Renal pelvis (tissue), 1 donor: ENCODE measurements at regions not wholly inside any gene's neighbourhood (a gene's known extent, or its start where the extent isn't known, plus 50 kb on each side); places are given as distances from the start of the nearest gene placed in this dataset.

ENCODE experiments used
- DNase-seq: peaks from one replicate; pipeline ENCODE4 v3.0.0-alpha.2; 2013

DNA sequence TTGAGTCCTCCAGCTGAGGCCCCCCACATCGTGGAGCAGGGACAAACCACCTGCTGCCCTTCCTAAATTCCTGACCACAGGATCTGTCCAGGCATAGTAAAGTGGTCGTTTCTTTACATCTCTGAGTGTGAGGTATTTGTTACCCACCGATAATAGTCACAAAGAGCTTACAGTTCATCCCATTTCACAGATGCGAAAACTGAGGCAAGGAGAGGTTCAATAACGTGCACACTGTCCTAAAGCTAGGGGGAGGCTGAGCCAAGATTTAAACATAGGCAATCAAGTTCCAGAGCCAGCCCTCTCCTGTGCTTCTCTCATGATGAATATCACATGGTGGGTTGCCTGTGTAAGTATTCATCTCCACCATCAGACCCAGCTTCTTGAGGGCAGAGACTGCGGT, 135.4 kb downstream of the CCT6B start:
- no peak for DNase-seq

DNA sequence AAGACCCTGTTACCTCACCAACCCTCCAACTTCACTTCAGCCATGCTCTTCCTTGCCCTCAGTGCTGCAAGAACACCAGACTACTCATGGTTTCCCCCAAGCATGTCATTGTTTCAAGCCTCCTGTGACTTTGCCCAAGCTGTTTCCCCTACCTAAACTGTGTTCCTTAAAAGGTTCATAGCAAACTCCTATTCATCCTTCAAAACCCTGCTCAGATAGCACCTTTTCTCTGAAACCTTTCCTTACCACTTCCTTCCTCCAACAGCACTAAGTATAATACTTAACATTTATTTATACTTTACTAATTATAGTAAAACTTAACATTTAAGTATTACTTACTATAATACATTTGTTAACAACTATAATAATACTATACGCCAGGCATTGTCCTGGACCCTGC, 136.2 kb downstream of the CCT6B start:
- no peak for DNase-seq

DNA sequence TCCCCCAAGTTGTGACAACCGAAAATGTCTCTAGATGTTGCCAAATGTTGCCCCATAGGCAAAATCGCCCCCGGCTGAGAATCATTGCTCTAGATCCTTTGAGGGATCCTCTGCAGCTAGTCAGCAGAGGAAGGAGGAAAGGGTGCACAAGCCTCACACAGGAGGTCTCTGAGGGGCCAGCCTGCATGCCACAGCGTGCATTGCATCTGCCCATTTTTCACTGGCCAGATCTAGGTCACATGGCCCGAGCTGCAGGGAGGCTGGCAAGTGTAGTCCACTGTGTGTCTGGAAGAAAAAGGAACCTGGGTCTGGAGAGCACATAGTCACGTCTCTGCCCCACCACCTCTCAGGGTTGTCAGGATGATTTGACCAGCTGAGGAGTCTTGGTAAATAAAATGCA, 138.2 kb downstream of the CCT6B start:
- DNase-seq: no peak

DNA sequence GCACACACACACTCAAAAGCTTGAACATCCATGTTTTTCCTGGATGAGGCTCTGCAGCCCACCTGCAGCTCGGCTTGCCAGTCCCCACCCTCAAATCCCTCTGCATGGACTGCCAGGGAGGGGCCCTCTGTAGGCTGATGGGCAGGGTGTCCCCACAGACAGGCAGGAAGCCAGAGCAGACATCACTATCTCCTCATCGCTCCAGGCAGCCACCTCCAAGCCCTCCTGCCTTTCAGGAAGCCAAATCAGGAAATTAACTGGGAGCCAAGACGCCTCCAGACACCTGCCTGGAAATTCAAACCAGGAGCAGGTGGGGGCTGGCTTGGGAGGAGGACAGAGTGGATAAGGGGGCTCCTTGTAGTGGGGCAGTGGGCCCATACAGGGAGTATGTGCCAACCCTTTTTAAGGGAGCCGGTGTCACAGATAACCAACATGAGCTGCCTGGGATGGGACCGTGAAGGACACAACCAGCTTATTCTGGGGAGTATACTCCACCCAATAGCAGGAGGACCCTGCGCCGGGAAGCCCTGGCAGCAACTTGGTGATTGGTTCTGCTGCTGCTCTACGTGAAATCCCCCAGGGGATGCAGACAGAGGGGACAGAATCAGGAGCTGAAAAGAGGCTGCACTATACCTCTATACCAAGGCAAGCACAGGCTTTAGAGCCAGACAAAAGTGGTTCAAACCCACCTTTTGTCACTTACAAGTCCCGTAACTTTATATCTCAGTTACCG, 139.1 kb downstream of the CCT6B start:
- DNase-seq: no peak

DNA sequence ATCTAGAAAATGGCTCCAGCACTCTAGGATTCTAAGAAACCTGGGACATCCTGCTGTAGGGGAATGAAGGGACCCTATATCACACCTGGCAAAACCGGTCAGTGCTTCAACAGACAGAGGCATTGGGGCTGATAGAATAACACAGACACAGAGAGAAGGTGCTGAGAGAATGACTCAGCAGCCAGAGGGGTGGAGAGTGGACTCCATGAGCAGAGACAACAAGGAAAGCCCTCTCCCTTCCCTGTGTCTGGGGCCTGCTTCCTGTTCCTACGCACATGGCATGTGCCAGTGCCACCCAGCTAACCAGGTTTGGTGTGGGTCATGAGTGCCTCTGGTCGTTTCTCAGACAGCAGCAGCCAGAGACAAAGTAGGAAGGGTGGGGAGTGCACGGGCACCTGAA, 140.3 kb downstream of the CCT6B start:
- DNase-seq: no peak

DNA sequence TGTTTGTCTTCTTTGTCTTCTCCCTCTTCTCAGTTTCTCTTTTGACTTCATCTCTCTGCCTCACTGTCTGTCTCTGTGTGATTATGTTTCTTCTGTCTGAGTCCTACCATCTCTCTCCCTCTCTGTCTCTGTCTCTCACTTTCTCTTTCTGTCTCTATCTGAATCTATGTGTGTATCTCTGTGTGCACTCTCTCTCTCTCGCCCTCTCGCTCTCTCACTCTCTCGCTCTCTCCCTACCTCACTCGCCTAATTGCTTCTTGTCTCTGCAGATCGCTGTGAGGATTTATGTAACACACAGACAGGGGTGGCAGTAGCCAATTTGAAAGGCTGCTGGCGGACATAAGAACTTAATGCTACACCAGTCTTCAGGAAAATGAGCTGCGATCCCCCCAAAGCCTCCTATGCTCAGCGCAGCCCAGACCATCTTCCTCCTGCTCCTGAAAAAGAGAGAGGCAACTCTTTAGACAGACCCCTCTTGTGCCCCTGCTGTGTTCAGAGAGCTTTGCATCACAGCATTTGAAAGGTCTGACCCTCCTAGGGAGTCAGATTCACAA, 140.9 kb downstream of the CCT6B start:
- DNase-seq: no peak

DNA sequence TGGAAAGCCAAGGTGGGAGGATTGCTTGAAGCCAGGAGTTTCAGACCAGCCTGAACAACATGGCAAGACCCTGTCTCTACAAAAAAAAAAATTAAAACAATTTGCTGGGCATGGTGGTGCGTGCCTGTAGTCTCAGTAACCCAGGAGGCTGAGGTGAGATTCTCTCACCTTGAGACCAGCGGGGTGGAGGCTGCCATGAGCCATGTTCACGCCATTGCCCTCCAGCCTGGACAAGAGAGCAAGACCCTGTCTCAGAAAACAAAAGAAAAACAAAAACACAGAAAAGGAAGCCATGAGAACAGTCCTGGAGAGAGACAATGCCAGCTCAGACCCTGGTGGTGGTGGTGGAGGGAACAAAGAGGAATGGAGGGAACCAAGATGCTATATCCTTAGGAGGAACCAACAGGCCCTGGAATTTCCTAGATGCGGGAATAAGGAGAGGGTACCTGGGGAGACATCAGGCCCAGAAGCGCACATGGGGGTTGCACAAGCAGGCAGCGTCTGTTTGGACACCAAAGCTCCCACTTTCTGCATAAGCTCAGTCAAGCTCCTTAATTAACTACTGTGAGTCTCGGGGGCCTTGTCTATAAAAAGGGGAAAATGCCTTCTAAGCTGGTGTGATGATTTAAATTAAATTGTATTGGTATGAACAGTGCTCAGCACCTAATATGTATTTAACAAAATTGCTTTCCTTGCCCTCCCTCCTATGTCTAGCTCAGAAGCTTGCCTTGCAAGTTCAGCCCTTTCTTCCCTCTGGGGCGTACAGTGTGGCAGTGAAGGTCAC, 143.8 kb downstream of the CCT6B start:
- DNase-seq: no peak

DNA sequence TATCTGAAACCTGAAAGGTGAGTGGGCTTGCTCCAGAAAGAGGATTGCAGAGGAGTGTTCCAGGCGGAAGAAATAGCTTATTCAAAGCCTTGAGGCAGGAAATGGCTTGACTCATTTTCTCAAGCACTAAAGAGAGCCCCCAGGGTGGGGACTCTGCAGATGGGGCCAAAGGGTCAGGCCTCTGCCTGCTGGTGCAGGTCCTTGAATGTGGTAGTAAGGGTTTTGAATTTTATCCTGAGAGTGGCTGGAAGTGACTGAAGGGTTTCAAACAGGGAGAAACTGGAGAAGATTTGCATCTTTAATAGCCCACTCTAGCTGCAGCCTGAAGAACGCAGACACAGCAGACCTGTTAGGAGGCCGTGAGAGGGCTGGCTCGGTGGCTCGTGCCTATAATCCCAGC, 144.4 kb downstream of the CCT6B start:
- DNase-seq: no peak

DNA sequence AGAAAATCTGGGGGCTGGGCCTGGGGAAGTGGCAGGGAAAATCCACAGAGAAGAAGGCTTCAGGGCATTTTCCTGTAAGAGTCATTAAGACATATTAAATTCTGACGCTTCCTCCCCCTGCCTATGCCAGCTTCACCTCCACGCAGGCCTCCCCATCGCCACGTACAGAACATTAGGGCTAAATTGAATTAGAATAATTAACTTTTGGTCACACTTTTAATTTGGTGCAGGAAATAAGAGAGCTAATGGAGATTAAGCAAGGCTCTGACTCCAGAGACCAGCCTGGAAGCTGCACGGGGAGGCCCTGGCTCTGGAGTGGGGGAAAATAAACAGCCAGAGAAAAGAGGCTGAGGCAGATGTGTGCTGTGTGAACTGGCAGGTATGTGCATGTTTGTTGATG, 148.0 kb downstream of the CCT6B start:
- no peak for DNase-seq

DNA sequence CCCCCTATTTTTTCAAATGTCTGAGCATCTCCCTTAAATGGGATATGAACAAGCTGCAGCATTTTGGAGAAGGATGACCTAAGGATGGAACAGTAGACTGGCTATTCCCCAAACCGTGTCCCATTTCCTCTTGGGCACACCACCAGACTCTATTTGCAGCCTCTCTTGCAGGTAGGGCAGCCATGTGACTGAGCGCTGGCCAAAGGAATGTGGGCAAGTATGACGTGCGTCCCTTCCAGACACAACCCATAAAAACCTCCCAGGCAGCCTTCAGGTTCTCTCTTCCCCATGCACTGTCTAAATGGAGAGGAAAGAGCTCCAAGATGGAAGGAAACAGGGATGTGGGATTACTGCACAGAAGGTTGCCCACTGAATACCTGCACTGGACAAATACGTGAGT, 149.7 kb downstream of the CCT6B start:
- DNase-seq: no peak

DNA sequence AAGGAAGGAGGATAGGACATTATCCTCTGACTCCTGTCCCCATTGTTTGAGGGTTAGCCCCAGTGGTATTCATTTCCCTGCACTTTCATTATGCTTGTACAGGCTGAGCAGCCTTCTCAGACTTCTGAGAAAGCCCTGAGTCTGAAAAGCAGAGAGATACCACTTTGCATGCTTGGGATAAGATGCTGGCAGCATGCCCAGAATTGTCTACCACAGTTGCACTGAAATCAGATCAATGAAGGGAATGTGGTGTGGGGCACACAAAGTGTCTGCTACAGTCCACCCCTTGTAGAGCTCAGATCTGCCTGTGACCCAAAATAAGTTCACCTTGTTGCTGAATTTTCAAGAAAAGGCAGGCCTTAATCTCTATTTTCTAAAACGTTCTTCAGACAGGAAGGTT, 160.6 kb downstream of the CCT6B start:
- DNase-seq: no peak

DNA sequence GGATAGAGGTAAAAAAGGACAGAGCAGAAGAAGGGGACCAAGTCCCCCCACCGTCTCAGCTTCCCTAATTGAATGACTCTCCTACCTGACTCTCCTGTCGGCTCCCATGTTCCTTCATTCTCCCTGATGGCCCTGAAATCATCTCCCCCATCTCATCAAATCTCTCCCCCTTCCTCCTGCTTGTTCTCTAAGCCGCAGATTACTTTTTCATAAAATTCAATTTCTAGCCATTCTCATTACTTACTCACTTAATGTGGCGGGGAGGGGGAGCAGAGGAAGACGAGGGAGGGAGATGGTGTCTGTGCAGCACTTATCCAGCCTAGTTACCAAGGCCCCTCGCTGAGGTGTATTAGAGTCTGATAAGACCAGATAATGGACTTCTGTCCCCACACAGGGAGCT, 161.5 kb downstream of the CCT6B start:
- DNase-seq: no peak

DNA sequence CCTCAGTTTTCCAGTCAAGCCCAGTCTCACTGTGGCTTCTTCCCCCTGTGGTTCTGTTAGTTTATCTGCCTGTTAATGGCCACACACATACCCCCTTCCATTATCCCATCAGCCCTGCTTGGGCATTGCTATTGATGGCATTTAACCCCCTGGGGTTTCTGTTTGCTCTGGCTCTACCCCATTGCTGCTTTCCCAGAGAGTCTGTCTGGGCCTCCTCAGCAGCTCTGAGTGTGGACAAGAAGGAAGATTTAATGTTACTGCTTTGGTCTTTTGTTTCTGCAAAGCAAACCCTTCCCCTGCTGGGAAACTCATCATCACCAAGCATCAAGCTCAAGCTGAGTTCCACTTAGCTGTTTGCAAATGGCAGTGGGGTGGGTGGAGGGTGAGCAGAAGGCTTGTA, 162.7 kb downstream of the CCT6B start:
- DNase-seq: no peak

DNA sequence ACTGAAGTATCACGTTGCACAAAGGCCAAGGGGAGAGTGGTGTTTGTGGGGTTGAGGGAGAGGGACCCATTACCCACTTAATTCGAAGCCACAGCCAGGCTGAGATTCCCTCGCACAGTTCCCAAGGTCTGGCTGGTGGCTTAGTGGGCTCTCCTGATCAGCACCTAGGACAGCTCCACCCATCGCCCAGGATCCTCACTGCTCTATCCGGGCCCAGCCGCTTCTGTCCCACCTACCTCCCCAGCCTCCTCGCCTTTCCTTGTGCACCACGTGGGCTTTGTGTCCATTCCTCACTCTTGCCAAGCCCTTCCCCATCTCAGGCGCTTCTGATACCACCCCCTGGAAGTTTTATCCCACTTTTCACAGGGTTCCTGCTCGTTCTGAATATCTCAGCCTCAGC, 163.5 kb downstream of the CCT6B start:
- peak; percentile 74 for DNase-seq

DNA sequence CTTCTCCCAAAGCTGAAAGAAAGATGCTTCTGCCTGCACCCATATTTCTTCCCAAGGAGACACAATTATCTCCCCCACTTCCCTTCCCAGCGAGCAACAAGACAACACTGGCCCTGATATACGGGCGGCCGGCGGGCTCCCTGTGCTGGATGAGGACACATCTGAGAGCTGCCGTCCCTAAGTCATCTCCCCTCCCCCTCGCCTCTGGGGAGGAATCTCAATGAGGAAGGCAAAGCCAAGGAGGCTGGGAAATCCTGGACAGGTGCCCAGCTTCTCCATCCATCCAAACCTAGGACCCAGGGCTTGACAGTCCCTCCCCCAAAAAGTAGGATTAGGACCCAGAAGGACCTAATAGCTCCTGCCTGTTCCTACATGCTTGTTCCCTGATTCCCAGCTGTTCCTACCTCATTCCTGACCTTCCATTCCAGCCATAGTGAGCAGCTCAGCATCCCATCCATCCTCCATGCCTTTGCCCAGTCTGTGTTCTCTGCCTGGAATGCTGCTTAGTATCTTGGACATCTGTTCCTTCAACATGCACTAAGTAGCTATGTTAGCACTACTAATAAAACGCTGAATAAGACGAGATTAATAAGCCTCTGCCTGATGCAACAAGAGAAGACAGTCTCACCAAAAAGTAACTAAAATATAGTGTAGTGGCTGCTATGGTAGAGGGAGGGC, 167.9 kb downstream of the CCT6B start:
- DNase-seq: no peak

DNA sequence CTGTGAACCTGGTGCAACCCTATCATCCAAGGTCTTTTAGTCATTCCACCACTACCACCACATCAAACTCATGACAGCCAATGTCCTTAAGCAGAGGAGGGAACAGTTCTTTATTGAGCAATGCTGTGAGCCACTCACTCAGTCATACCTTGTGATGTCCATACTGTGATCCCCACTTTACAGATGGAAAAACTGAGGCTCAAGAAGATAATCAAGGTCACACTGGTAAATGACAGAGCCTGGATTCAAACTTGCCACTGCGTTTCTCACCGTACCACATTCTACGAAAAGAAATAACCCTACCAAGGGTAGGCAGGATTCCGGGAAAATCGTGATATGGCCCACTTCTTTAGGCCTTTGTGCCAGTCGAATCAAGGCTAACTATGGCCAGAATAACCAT, 172.6 kb downstream of the CCT6B start:
- no peak for DNase-seq

DNA sequence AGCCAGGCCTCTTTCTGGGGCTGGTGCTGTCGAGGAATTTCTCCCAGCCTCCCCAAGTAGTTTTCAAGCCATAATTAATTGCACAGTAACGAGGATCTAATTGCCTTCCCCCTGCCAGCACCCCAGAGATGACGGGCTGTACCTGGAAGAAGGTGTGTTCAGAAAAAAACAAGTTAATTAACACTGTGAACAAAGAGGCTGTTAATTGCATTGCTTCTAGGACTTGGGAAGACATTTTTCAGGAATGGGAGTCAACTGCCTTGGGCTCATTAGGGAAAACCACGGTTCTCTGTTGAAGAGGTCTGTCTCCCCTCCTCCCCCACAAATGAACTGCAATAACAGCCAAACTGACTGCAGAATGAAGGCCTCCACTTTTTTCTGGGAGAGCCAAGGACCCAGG, 176.7 kb downstream of the CCT6B start:
- no peak for DNase-seq

DNA sequence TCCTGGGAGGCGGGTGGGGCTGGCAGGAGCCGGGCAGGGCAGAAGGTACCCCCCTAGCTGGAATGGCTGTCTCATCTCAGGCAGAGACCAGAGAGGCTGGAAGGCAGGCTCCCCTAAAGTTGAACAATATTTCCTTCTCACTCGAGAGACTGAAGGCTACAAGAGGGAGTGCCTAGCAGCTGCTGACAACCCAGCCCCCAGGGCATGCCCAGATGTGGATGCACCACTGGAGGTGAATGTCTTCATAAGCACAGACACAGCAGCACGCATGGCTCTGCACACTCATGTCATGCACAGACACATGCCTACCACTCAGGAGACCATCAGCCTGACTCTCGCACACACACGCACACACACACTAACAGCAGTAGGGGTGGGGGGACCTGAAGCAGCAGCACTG, 179.0 kb downstream of the CCT6B start:
- DNase-seq: no peak

DNA sequence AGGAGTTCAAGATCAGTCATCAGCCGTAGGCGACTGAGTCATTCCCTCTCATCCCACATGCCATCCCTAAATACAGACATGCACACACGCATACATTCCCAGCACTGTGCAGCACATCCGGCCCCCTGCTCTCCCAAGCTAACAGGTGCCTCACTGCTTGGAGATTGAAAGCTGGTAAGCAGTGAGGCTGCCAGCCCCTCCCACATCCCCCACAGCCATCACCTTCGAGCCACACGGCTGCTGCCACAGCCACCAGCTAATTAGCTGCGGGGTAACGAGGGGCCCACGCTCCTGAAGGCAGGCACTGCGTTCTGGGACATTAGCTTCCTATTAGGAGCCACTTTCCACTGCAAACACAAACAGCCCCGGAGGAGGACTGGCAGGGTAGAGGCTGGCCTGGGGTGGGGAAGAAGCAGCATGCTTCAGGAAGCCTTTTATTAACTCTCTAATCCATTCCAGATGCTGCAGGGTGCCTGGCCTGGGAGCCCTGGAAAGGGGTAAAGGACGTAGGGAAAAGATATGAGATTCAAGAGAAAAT, 179.6 kb downstream of the CCT6B start:
- DNase-seq: no peak

DNA sequence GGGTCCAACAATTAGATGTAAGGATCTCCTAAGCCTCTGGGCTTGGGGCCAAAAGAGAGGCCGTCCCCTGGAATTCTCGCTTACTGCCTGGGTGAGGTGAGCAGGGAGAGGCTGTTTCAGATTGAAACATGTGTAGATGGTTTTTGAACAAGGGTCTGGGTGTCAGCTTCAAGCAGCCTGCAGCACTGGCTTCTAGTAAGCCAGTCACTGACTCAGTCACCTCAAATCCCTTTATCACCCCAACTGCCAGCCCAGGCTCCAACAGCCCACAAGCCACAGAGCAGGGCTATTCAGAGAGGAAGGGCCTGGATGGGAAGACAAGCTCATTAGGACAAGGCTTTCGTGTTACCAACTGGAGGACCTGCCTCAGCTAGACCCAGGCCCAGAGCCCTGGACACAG, 180.2 kb downstream of the CCT6B start:
- no peak for DNase-seq

DNA sequence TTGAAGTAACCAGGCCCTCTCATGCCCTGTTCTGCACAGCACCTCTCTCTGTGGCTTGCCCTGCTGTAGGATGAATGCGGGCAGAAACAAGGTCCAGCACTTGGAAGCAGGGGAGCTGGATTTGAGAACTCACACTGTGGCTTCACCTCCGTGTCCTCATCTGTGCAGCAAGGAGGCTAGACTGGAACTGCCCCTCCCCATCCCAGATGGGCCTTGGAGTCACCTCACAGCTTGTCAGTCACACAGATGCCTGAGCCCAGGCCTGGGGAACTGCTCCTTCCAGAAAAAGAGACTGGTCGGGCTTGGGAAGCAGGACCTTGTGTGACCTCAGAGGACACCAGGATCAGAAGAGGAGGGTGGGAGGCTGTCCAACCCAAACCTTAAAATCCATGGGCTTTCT, 180.8 kb downstream of the CCT6B start:
- no peak for DNase-seq
